HEK293T (cell line): ENCODE measurements at regions not wholly inside any gene's neighbourhood (a gene's known extent, or its start where the extent isn't known, plus 50 kb on each side); places are given as distances from the start of the nearest gene placed in this dataset.

Experiments used
- CTCF ChIA-PET: fragments of 350-600 bp; formaldehyde crosslinking; extraction: SDS; loops from one replicate; lab custom pipeline; 2021; ENCODE audit warnings: antibody characterized with exemption, inconsistent platforms; lab: Yijun Ruan, JAX
- POLR2A ChIA-PET: fragments of 350-600 bp; formaldehyde crosslinking; extraction: SDS; loops from one replicate; lab custom pipeline; 2020; ENCODE audit warnings: antibody characterized with exemption, inconsistent platforms; lab: Yijun Ruan, JAX
- DNase-seq: peaks from one replicate; pipeline ENCODE4 v3.0.0; 2012; ENCODE audit warnings: mixed read lengths; ENCODE audit errors: extremely low spot score
- ARNT ChIP-seq: fragments of 450-650 bp; IDR thresholded peaks from 2 replicates; pipeline ENCODE4 v1.6.1; 2017; ENCODE audit warnings: mild to moderate bottlenecking
- BHLHE40 ChIP-seq: fragments of 450-650 bp; IDR thresholded peaks from 2 replicates; pipeline ENCODE4 v1.6.1; 2016; ENCODE audit warnings: mild to moderate bottlenecking, moderate library complexity, borderline replicate concordance
- CTBP1 ChIP-seq: fragments of 450-650 bp; IDR thresholded peaks from 2 replicates; pipeline ENCODE4 v1.6.1; 2016; ENCODE audit warnings: borderline replicate concordance
- ELF4 ChIP-seq: fragments of 450-650 bp; IDR thresholded peaks from 2 replicates; pipeline ENCODE4 v1.6.1; 2017; ENCODE audit warnings: antibody characterized with exemption
- FOXA1 ChIP-seq: fragments of 450-650 bp; IDR thresholded peaks from 2 replicates; pipeline ENCODE4 v1.6.1; 2016; ENCODE audit warnings: mild to moderate bottlenecking
- FOXK2 ChIP-seq: fragments of 450-650 bp; IDR thresholded peaks from 2 replicates; pipeline ENCODE4 v1.6.1; 2016; ENCODE audit warnings: mild to moderate bottlenecking
- FOXM1 ChIP-seq: fragments of 450-650 bp; IDR thresholded peaks from 2 replicates; pipeline ENCODE4 v1.6.1; 2017; ENCODE audit warnings: mild to moderate bottlenecking, borderline replicate concordance
- HDGF ChIP-seq: fragments of 450-650 bp; IDR thresholded peaks from 2 replicates; pipeline ENCODE4 v1.6.1; 2017; ENCODE audit warnings: antibody characterized with exemption, borderline replicate concordance
- L3MBTL2 ChIP-seq: fragments of 450-650 bp; conservative IDR thresholded peaks from 2 replicates; pipeline ENCODE4 v1.6.1; 2016; ENCODE audit warnings: mild to moderate bottlenecking
- LEF1 ChIP-seq: fragments of 450-650 bp; IDR thresholded peaks from 2 replicates; pipeline ENCODE4 v1.6.1; 2017; ENCODE audit warnings: mild to moderate bottlenecking, borderline replicate concordance
- NFRKB ChIP-seq: fragments of 450-650 bp; IDR thresholded peaks from 2 replicates; pipeline ENCODE4 v1.6.1; 2016; ENCODE audit warnings: mild to moderate bottlenecking, moderate library complexity
- SP1 ChIP-seq: fragments of 450-650 bp; IDR thresholded peaks from 2 replicates; pipeline ENCODE4 v1.6.1; 2017
- SUZ12 ChIP-seq: fragments of 450-650 bp; IDR thresholded peaks from 2 replicates; pipeline ENCODE4 v1.6.1; 2016; ENCODE audit warnings: mild to moderate bottlenecking
- TARDBP ChIP-seq: fragments of 450-650 bp; IDR thresholded peaks from 2 replicates; pipeline ENCODE4 v1.6.1; 2016
- ZNF384 ChIP-seq: fragments of 450-650 bp; IDR thresholded peaks from 2 replicates; pipeline ENCODE4 v1.6.1; 2016
- TF ChIP-seq, protein P1 (sequence below): fragments of 450-650 bp; IDR thresholded peaks from 2 replicates; pipeline ENCODE4 v1.6.1; 2016

DNA sequence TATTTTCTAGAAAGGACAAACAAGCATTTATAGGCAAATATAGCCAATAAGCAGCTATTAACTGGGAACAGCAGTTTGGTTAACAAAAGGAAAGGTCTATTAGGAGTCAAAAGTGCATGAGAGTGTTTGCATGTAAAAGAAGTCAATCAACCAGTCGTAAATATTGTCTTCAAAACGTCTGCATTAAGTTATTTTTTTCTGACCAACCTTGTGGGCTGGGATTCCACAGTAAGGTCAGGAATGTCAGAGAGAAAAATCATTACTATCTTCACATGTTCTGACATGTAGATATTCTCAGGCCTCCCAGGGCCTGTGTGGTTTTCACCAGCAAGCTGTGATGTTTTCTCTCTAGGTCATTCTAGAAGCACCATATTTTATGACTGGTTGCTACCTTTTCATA, 922.5 kb downstream of the SUCLG1 start:
- no peak for DNase-seq
- CTCF ChIA-PET: no interaction called here
- TF ChIP-seq SUZ12: no peak
- POLR2A ChIA-PET: no interaction called here

DNA sequence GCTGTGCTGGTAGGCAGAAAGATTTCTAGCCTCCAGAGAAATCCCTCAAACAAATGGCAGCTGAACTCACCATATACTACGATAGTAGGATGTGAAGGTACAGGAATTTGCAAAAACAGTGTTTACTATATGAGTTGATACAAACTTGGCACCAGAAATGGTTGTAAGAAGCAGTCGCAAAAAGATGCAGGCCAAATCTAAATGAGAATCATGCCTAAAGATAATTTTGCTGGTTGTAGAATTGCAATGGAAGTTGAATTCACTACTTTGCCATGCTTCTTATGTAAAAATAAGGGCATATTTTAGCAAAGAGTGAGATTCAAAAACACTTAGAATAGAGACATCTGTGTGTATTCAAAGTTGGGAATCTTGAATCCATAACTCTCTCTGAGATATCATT, 924.7 kb downstream of the SUCLG1 start:
- no peak for DNase-seq
- ChIA-PET CTCF (no interaction called here), POLR2A (no interaction called here)
- no peak for TF ChIP-seq SP1
- TF ChIP-seq TARDBP: no peak
- no peak for TF ChIP-seq ARNT
- no peak for TF ChIP-seq SUZ12
- no peak for TF ChIP-seq HDGF
- TF ChIP-seq LEF1: no peak
- TF ChIP-seq BHLHE40: no peak
- TF ChIP-seq FOXM1: no peak
- no peak for TF ChIP-seq CTBP1
- TF ChIP-seq, protein P1, sequence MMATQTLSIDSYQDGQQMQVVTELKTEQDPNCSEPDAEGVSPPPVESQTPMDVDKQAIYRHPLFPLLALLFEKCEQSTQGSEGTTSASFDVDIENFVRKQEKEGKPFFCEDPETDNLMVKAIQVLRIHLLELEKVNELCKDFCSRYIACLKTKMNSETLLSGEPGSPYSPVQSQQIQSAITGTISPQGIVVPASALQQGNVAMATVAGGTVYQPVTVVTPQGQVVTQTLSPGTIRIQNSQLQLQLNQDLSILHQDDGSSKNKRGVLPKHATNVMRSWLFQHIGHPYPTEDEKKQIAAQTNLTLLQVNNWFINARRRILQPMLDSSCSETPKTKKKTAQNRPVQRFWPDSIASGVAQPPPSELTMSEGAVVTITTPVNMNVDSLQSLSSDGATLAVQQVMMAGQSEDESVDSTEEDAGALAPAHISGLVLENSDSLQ: no peak
- no peak for TF ChIP-seq NFRKB
- TF ChIP-seq FOXA1: no peak
- no peak for TF ChIP-seq ELF4
- TF ChIP-seq ZNF384: no peak
- no peak for TF ChIP-seq L3MBTL2
- no peak for TF ChIP-seq FOXK2

DNA sequence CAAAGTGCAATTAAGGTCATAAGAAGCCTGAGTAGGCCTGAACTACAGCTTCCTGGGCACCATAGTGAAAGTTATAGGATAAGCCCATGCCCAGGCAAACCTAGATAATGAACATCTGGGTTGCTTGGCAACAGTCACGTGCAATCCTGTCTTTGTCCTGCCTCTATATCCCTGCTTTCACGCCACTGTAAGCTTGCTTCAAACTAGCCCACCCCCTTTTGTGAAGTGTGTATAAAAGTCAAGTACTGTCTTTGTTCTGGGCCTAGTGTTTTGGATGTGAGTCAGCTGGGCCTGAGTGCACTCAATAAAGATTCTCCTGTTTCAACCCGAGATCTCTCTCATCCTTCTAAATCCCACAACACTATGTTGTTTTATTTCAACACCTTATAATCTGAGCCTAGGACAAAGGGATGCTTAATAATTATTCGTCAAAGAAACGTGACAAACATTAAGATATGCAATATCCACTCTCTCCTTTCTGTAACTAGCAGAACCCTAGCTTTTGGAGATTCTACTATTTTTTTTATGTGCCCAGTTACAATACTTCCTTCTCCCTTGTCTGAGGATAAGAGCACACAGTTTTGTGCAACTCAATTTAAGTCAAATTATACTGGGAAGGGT, 927.8 kb downstream of the SUCLG1 start:
- CTCF ChIA-PET: no interaction called here
- POLR2A ChIA-PET: no interaction called here
- no peak for DNase-seq
- TF ChIP-seq FOXA1: no peak
- TF ChIP-seq BHLHE40: no peak
- no peak for TF ChIP-seq L3MBTL2
- no peak for TF ChIP-seq ZNF384
- TF ChIP-seq LEF1: no peak
- no peak for TF ChIP-seq SP1
- no peak for TF ChIP-seq SUZ12
- TF ChIP-seq TARDBP: no peak
- TF ChIP-seq NFRKB: no peak

DNA sequence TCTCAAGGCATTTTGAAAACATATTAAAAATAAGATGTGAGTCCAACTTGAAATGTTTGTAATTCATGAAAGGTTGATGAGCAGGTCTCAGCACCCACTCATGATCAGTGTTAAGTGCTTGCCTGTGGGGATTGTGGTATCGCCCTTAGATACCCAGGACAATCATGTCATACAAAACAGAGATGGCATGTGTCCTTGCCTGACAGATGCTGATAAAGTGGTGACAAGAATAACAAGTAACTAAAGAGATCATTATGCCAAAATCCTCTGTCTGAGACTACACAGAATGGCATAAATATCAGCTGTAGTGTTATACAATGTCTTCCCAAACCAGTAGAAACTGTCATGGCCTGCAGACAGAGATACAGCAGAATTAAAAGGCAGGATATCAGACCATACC, 930.3 kb downstream of the SUCLG1 start:
- POLR2A ChIA-PET: no interaction called here
- CTCF ChIA-PET: no interaction called here
- TF ChIP-seq, protein P1: no peak
- TF ChIP-seq HDGF (no peak), CTBP1 (no peak), TARDBP (no peak), FOXM1 (no peak), BHLHE40 (no peak), SUZ12 (no peak), ELF4 (no peak), FOXA1 (no peak)
- DNase-seq: no peak

DNA sequence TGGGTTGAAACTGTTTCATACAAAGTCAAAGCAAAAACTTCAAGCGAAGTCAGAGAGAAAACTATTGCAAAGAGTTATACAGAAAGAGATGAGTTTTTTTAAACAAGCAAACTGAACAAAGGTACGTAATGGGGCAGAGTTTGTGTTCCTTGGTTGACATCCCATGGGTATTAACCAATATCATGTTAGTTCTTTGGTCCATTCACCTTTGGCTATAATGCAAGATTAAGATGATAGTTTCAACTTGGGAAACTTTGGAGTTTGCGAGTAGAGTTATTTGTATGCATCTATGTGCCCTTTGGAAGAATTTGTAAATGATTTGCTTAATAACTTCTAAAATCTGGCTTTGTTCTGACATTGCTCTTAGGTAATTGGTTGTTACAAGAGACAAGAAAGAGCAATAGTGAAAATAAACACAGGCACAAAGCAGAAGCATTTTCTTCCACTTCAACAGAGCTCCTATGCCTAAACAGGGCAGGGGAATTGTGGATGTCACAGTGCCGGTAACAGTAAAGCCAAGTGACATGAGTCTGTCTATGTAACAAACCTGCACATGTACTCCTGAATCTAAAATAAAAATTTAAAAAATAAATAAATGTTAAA, 936.1 kb downstream of the SUCLG1 start:
- TF ChIP-seq CTBP1 (no peak), NFRKB (no peak), SP1 (no peak), HDGF (no peak), ARNT (no peak), SUZ12 (no peak), FOXM1 (no peak), BHLHE40 (no peak), ZNF384 (no peak), TARDBP (no peak), FOXK2 (no peak), FOXA1 (no peak)
- DNase-seq: no peak
- ChIA-PET POLR2A (no interaction called here), CTCF (no interaction called here)

DNA sequence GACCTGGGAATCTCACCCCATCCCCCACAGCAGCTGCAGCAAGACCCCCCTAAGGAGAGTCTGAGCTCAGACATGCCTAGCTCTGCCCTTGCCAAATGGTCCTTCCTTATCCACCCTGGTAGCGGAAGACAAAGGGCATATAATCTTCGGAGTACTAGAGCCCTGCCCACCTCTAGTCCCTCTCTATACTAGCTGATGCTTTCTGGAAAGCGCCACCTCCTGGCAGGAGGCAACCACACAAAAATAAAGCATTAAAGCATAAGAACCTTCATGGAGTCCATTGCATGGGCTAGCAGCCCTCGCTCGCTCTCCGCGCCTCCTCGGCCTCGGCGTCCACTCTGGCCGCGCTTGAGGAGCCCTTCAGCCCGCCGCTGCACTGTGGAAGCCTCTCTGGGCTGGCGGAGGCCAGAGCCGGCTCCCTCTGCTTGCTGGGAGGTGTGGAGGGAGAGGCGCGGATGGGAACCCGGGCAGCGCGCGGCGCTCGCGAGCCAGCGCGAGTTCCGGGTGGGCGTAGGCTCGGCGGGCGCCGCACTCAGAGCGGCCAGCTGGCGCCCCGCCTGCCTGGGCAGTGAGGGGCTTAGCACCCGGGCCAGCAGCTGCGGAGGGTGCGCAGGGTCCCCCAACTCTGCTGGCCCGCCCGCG, 941.2 kb downstream of the SUCLG1 start:
- POLR2A ChIA-PET: no interaction called here
- CTCF ChIA-PET: no interaction called here
- DNase-seq: no peak
- TF ChIP-seq, protein P1: no peak
- TF ChIP-seq SUZ12 (no peak), CTBP1 (no peak), HDGF (no peak), TARDBP (no peak), FOXM1 (no peak), ELF4 (no peak), ZNF384 (no peak), LEF1 (no peak), FOXK2 (no peak), NFRKB (no peak), ARNT (no peak), FOXA1 (no peak), SP1 (no peak), L3MBTL2 (no peak)
